ENCODE measurements at regions not wholly inside any gene's neighbourhood (a gene's known extent, or its start where the extent isn't known, plus 50 kb on each side); places are given as distances from the start of the nearest gene placed in this dataset.

DNA sequence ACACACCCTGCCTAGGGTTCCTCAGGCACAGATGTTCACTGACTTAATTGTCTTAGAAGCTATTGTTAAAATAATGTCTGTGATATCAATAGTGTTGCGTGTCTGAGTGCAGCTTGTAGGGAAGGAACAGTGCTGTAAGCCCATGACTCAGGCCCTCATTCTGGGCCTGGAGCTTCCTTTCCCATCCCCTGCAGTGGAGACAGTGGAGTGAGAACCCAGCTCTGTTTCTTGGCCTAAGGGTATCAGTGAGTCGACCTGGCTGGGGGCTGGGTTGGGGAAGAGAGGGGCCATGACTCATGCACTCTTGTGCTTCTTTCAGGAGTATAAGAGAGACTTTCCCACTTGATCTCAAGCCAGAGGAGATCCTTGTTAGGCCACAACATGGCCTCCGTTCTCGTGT lies 106.8 kb downstream of the HRH4 start:
- TF ChIP-seq, protein P1, sequence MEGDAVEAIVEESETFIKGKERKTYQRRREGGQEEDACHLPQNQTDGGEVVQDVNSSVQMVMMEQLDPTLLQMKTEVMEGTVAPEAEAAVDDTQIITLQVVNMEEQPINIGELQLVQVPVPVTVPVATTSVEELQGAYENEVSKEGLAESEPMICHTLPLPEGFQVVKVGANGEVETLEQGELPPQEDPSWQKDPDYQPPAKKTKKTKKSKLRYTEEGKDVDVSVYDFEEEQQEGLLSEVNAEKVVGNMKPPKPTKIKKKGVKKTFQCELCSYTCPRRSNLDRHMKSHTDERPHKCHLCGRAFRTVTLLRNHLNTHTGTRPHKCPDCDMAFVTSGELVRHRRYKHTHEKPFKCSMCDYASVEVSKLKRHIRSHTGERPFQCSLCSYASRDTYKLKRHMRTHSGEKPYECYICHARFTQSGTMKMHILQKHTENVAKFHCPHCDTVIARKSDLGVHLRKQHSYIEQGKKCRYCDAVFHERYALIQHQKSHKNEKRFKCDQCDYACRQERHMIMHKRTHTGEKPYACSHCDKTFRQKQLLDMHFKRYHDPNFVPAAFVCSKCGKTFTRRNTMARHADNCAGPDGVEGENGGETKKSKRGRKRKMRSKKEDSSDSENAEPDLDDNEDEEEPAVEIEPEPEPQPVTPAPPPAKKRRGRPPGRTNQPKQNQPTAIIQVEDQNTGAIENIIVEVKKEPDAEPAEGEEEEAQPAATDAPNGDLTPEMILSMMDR (IDR thresholded peaks at IDR 0.05; ENCODE audit: low read depth, low read length, missing input control) = no peak
- TF ChIP-seq, protein P2, sequence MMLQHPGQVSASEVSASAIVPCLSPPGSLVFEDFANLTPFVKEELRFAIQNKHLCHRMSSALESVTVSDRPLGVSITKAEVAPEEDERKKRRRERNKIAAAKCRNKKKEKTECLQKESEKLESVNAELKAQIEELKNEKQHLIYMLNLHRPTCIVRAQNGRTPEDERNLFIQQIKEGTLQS (IDR thresholded peaks at IDR 0.05) = no peak
- TF ChIP-seq FOXA1 (IDR thresholded peaks at IDR 0.05) (no peak), YY1 (IDR thresholded peaks at IDR 0.05) (no peak), RAD21 (IDR thresholded peaks at IDR 0.05) (no peak), EGR1 (IDR thresholded peaks at IDR 0.05; ENCODE audit: low read depth in 2 of 2) (no peak), RXRA (IDR thresholded peaks at IDR 0.05) (no peak), JUND (IDR thresholded peaks at IDR 0.05) (no peak), TAF1 (conservative IDR thresholded peaks at IDR 0.05) (no peak), SP1 (IDR thresholded peaks at IDR 0.05) (no peak)
- TF ChIP-seq, protein P3, sequence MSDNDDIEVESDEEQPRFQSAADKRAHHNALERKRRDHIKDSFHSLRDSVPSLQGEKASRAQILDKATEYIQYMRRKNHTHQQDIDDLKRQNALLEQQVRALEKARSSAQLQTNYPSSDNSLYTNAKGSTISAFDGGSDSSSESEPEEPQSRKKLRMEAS (IDR thresholded peaks at IDR 0.05) = no peak
- TF ChIP-seq, protein P4, sequence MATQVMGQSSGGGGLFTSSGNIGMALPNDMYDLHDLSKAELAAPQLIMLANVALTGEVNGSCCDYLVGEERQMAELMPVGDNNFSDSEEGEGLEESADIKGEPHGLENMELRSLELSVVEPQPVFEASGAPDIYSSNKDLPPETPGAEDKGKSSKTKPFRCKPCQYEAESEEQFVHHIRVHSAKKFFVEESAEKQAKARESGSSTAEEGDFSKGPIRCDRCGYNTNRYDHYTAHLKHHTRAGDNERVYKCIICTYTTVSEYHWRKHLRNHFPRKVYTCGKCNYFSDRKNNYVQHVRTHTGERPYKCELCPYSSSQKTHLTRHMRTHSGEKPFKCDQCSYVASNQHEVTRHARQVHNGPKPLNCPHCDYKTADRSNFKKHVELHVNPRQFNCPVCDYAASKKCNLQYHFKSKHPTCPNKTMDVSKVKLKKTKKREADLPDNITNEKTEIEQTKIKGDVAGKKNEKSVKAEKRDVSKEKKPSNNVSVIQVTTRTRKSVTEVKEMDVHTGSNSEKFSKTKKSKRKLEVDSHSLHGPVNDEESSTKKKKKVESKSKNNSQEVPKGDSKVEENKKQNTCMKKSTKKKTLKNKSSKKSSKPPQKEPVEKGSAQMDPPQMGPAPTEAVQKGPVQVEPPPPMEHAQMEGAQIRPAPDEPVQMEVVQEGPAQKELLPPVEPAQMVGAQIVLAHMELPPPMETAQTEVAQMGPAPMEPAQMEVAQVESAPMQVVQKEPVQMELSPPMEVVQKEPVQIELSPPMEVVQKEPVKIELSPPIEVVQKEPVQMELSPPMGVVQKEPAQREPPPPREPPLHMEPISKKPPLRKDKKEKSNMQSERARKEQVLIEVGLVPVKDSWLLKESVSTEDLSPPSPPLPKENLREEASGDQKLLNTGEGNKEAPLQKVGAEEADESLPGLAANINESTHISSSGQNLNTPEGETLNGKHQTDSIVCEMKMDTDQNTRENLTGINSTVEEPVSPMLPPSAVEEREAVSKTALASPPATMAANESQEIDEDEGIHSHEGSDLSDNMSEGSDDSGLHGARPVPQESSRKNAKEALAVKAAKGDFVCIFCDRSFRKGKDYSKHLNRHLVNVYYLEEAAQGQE (IDR thresholded peaks at IDR 0.05) = no peak
- TF ChIP-seq, protein P5, sequence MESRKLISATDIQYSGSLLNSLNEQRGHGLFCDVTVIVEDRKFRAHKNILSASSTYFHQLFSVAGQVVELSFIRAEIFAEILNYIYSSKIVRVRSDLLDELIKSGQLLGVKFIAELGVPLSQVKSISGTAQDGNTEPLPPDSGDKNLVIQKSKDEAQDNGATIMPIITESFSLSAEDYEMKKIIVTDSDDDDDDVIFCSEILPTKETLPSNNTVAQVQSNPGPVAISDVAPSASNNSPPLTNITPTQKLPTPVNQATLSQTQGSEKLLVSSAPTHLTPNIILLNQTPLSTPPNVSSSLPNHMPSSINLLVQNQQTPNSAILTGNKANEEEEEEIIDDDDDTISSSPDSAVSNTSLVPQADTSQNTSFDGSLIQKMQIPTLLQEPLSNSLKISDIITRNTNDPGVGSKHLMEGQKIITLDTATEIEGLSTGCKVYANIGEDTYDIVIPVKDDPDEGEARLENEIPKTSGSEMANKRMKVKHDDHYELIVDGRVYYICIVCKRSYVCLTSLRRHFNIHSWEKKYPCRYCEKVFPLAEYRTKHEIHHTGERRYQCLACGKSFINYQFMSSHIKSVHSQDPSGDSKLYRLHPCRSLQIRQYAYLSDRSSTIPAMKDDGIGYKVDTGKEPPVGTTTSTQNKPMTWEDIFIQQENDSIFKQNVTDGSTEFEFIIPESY (IDR thresholded peaks at IDR 0.05) = no peak

Measured in liver (tissue), 3 donors.